ENCODE measurements at regions not wholly inside any gene's neighbourhood (a gene's known extent, or its start where the extent isn't known, plus 50 kb on each side); places are given as distances from the start of the nearest gene placed in this dataset.

- no peak for TF ChIP-seq CTCF (optimal IDR thresholded peaks at IDR 0.05 in 1 of 3, IDR thresholded peaks at IDR 0.05 in 1 of 3, conservative IDR thresholded peaks at IDR 0.05 in 1 of 3; ENCODE audit: extremely low read depth in 1 of 3, insufficient read depth in 2 of 3, low read length in 3 of 3)
- no peak for TF ChIP-seq EZH2 (IDR thresholded peaks at IDR 0.05; ENCODE audit: low read length)
Measured at GRCh38 chr3:159401069-159401468, 587.6 kb upstream of the IL12A start.
